PC-3 (cell line): ENCODE measurements at regions not wholly inside any gene's neighbourhood (a gene's known extent, or its start where the extent isn't known, plus 50 kb on each side); places are given as distances from the start of the nearest gene placed in this dataset.

Experiments used
- ATAC-seq: fragments of 200-7000 bp; cut with Tn5 transposase; 2 replicates; pipeline ENCODE4 v1.9.1; 2020; ENCODE audit warnings: mild to moderate bottlenecking, moderate library complexity
- BruUV-seq: library from RNA; stranded (reverse); fragments of 400-500 nt; replicated peaks from 2 replicates; lab custom pipeline; 2021; lab: Mats Ljungman, UMichigan
- CTCF ChIA-PET: fragments of 300-600 bp; sonication (Branson Sonifier 250); formaldehyde crosslinking; loops from one replicate; lab custom pipeline; 2022; ENCODE audit warnings: antibody characterized with exemption; lab: Charles Lee
- POLR2A ChIA-PET: fragments of 300-600 bp; sonication (Branson Sonifier 250); formaldehyde crosslinking; loops from one replicate; lab custom pipeline; 2022; ENCODE audit warnings: antibody characterized with exemption; ENCODE audit not compliant: unreplicated experiment; lab: Charles Lee
- DNase-seq: peaks from one replicate; pipeline ENCODE4 v3.0.0-alpha.2; 2015
- H2AFZ ChIP-seq: fragments of 300-600 bp; sonication (generic); 2 replicates; pipeline ENCODE4 v1.6.0; 2016; ENCODE audit warnings: antibody characterized with exemption, low read length
- H3F3A ChIP-seq: fragments of 300-600 bp; sonication (generic); one replicate; pipeline ENCODE4 v1.6.0; 2017; ENCODE audit warnings: antibody characterized with exemption, low read length, control low read depth, mild to moderate bottlenecking; ENCODE audit not compliant: unreplicated experiment
- H3K27ac ChIP-seq: fragments of 300-600 bp; sonication (generic); 2 replicates; pipeline ENCODE4 v1.5.1; 2016; ENCODE audit warnings: mild to moderate bottlenecking, low read length
- H3K27me3 ChIP-seq: fragments of 300-600 bp; sonication (generic); 2 replicates; pipeline ENCODE4 v1.6.1; 2016; ENCODE audit warnings: low read length, mixed read lengths
- H3K36me3 ChIP-seq: fragments of 300-600 bp; sonication (generic); 2 replicates; pipeline ENCODE4 v1.6.1; 2016; ENCODE audit warnings: low read depth, mixed run types, low read length, mixed read lengths
- H3K4me1 ChIP-seq: fragments of 300-600 bp; sonication (generic); 2 replicates; pipeline ENCODE4 v1.5.1; 2016; ENCODE audit warnings: low read length; ENCODE audit not compliant: insufficient read depth
- H3K4me2 ChIP-seq: fragments of 300-600 bp; sonication (generic); 2 replicates; pipeline ENCODE4 v1.6.0; 2016; ENCODE audit warnings: low read length
- H3K4me3 ChIP-seq: fragments of 300-600 bp; sonication (generic); 2 replicates; pipeline ENCODE4 v1.5.1; 2016; ENCODE audit warnings: mild to moderate bottlenecking, low read length, mixed read lengths
- H3K79me2 ChIP-seq: fragments of 300-600 bp; sonication (generic); 2 replicates; pipeline ENCODE4 v1.6.1; 2017; ENCODE audit warnings: low read length, mixed read lengths
- H3K9ac ChIP-seq: fragments of 300-600 bp; sonication (generic); 2 replicates; pipeline ENCODE4 v1.6.0; 2016; ENCODE audit warnings: mild to moderate bottlenecking, low read length
- H3K9me2 ChIP-seq: fragments of 300-600 bp; sonication (generic); replicated peaks from 2 replicates; pipeline ENCODE4 v1.6.1; 2016; ENCODE audit warnings: mixed run types, low read length, mixed read lengths
- H3K9me3 ChIP-seq: fragments of 300-600 bp; sonication (generic); 2 replicates; pipeline ENCODE4 v1.6.1; 2016; ENCODE audit warnings: low read length, mixed read lengths
- H4K20me1 ChIP-seq: fragments of 300-600 bp; sonication (generic); 2 replicates; pipeline ENCODE4 v1.6.1; 2016; ENCODE audit warnings: low read length, mixed read lengths
- CTCF ChIP-seq: fragments of 300-600 bp; sonication (generic); conservative IDR thresholded peaks from 2 replicates; pipeline ENCODE4 v1.5.1; 2017; ENCODE audit warnings: antibody characterized with exemption, low read depth, mild to moderate bottlenecking, low read length
- EZH2 ChIP-seq: fragments of 300-600 bp; sonication (generic); IDR thresholded peaks from one replicate; pipeline ENCODE4 v1.6.1; 2017; ENCODE audit warnings: antibody characterized with exemption, mild to moderate bottlenecking, low read length; ENCODE audit not compliant: unreplicated experiment
- EZH2phosphoT487 ChIP-seq: fragments of 300-600 bp; sonication (generic); IDR thresholded peaks from 2 replicates; pipeline ENCODE4 v1.6.1; 2018; ENCODE audit warnings: mild to moderate bottlenecking, antibody characterized with exemption, low read length, borderline replicate concordance
- intact Hi-C: fragments of 100-400 bp; cut with micrococcal nuclease; formaldehyde crosslinking; loops from 2 replicates; pipeline ENCODE4 v1.9.0; 2023

GRCh38 chr4:175281894-175282293 lies 363.7 kb downstream of the ADAM29 start:
- ATAC-seq, result no peak
- intact Hi-C loops, result loop anchor here (2.0 kb wide), 1 partner anchor 255 kb away; no protein-coding TSS in a partner anchor
- H4K20me1 ChIP-seq, result no peaks in the 10 kb centered on the region
- no peaks in the 10 kb centered on the region for H3K27me3 ChIP-seq
- no peak overlapping the region for H3K4me2 ChIP-seq
- H3K4me3 ChIP-seq, result no peak overlapping the region
- no peaks in the 10 kb centered on the region for H3K4me1 ChIP-seq
- no peaks in the 10 kb centered on the region for H3F3A ChIP-seq
- H3K36me3 ChIP-seq, result no peaks in the 10 kb centered on the region
- no peak for DNase-seq
- H3K79me2 ChIP-seq, result no peaks in the 10 kb centered on the region
- no TSS peak for BruUV-seq
- ChIA-PET CTCF (no interaction called here), POLR2A (no interaction called here)
- H3K9me2 ChIP-seq, result no peaks in the 10 kb centered on the region
- H3K9ac ChIP-seq, result no peak overlapping the region
- no peak overlapping the region for H2AFZ ChIP-seq
- no peak overlapping the region for H3K27ac ChIP-seq
- no peak for TF ChIP-seq EZH2
- no peak for TF ChIP-seq EZH2phosphoT487
- no peak for TF ChIP-seq CTCF
- H3K9me3 ChIP-seq, result no peaks in the 10 kb centered on the region

- no peaks in the 10 kb centered on the region for H3K9me3 ChIP-seq
- no peak overlapping the region for H3K9ac ChIP-seq
- no peak overlapping the region for H2AFZ ChIP-seq
- H3K36me3 ChIP-seq, result no peaks in the 10 kb centered on the region
- no peak overlapping the region for H3K27ac ChIP-seq
- DNase-seq, result no peak
- intact Hi-C loops, result no loop called here
- no peak overlapping the region for H3K4me3 ChIP-seq
- H3F3A ChIP-seq, result no peaks in the 10 kb centered on the region
- ATAC-seq, result no peak
- no peaks in the 10 kb centered on the region for H3K27me3 ChIP-seq
- no peaks in the 10 kb centered on the region for H4K20me1 ChIP-seq
- BruUV-seq, result no TSS peak
- TF ChIP-seq CTCF, result no peak
- no peak for TF ChIP-seq EZH2phosphoT487
- TF ChIP-seq EZH2, result no peak
- H3K9me2 ChIP-seq, result no peaks in the 10 kb centered on the region
- CTCF ChIA-PET, result no interaction called here
- H3K4me2 ChIP-seq, result no peak overlapping the region
- no peaks in the 10 kb centered on the region for H3K4me1 ChIP-seq
- POLR2A ChIA-PET, result no interaction called here
- H3K79me2 ChIP-seq, result no peaks in the 10 kb centered on the region
Measured at GRCh38 chr4:175282407-175282806, 364.2 kb downstream of the ADAM29 start.

GRCh38 chr4:175290401-175290800 lies 372.2 kb downstream of the ADAM29 start:
- Histone ChIP-seq H3K79me2 (no peaks in the 10 kb centered on the region), H2AFZ (no peak overlapping the region), H3K9me2 (no peaks in the 10 kb centered on the region), H3K27me3 (no peaks in the 10 kb centered on the region), H4K20me1 (no peaks in the 10 kb centered on the region), H3K36me3 (no peaks in the 10 kb centered on the region), H3K27ac (no peak overlapping the region), H3K9me3 (no peaks in the 10 kb centered on the region), H3K9ac (no peak overlapping the region), H3K4me1 (no peaks in the 10 kb centered on the region), H3K4me3 (no peak overlapping the region), H3K4me2 (no peak overlapping the region), H3F3A (no peaks in the 10 kb centered on the region)
- BruUV-seq, result no TSS peak
- no peak; the same call in 1 of the 2 replicates for ATAC-seq
- ChIA-PET POLR2A (no interaction called here), CTCF (no interaction called here)
- intact Hi-C loops, result no loop called here
- no peak for TF ChIP-seq EZH2phosphoT487
- no peak for TF ChIP-seq EZH2
- TF ChIP-seq CTCF, result no peak
- DNase-seq, result peak; percentile 30
